Transverse colon (tissue), 4 donors: ENCODE measurements at regions not wholly inside any gene's neighbourhood (a gene's known extent, or its start where the extent isn't known, plus 50 kb on each side); places are given as distances from the start of the nearest gene placed in this dataset.
"Not testable (repeated sequence)": the region's sequence is repeated elsewhere in the genome, so short reads cannot be mapped to it uniquely, and the experiment has no call there.

Experiments
- DNase-seq: peaks from one replicate; pipeline ENCODE4 v3.0.0-alpha.2; 2019
- H3K27ac ChIP-seq, 4 donors: fragments of 200-600 bp; sonication (generic); 2 replicates each; pipeline ENCODE4 v1.5.1; 2016 to 2018; ENCODE audit warnings: inconsistent platforms in 4 of 4
- H3K27me3 ChIP-seq: fragments of 200-600 bp; sonication (generic); 2 replicates; pipeline ENCODE4 v1.5.1; 2017; ENCODE audit warnings: inconsistent platforms
- H3K36me3 ChIP-seq, 4 donors: fragments of 200-600 bp; sonication (generic); 2 replicates each; pipeline ENCODE4 v1.5.1; 2017 to 2019; ENCODE audit warnings: inconsistent platforms in 4 of 4
- H3K4me1 ChIP-seq, 4 donors: fragments of 200-600 bp; sonication (generic); 2 replicates each; pipeline ENCODE4 v1.5.1; 2017 to 2020; ENCODE audit warnings: inconsistent platforms in 4 of 4
- H3K4me3 ChIP-seq, 4 donors: fragments of 200-600 bp; sonication (generic); 1 replicate in 1 of 4; 2 replicates in 3 of 4; pipeline versions ENCODE4 v1.5.1 to v1.6.1; 2017 to 2019; ENCODE audit warnings: inconsistent platforms in 4 of 4
- H3K9me3 ChIP-seq, 2 donors: fragments of 200-600 bp; sonication (generic); 2 replicates each; pipeline ENCODE4 v1.5.1; 2017 to 2019; ENCODE audit warnings: inconsistent platforms in 2 of 2
- CTCF ChIP-seq, 5 experiments: fragments of 200-600 bp in 3 of 5; fragments of 450-650 bp in 2 of 5; sonication (generic) in 3 of 5; IDR thresholded peaks; 1 replicate in 2 of 5; 2 replicates in 3 of 5; pipeline ENCODE4 v1.5.1; 2016 to 2017; ENCODE audit warnings: antibody characterized with exemption in 5 of 5, inconsistent platforms in 3 of 5, mild to moderate bottlenecking in 2 of 5, moderate library complexity in 1 of 5
- EP300 ChIP-seq: sonication (generic); formaldehyde crosslinking; IDR thresholded peaks from one replicate; pipeline ENCODE4 v1.6.1; 2017; ENCODE audit warnings: antibody characterized with exemption, low read depth
- POLR2A ChIP-seq: fragments of 450-650 bp; IDR thresholded peaks from one replicate; pipeline ENCODE4 v1.6.1; 2016; ENCODE audit warnings: antibody characterized with exemption, mild to moderate bottlenecking, moderate library complexity
- POLR2AphosphoS5 ChIP-seq, 3 donors: sonication (generic); formaldehyde crosslinking; IDR thresholded peaks; one replicate each; pipeline ENCODE4 v1.6.1; 2016; ENCODE audit warnings: antibody characterized with exemption in 3 of 3
- WGBS, 2 donors: methylation state at CpG; one replicate each; pipeline ENCODE4 v1.1.5; 2018; ENCODE audit warnings: low coverage in 1 of 2; 5-methylcytosine and 5-hydroxymethylcytosine counted together
- in situ Hi-C, 4 donors: fragments of 200-750 bp; cut with MboI; loops; one replicate each; pipeline versions ENCODE4 v1.15.0 to v1.15.1; 2017; ENCODE audit warnings: low sequenced_read_pairs in 3 of 4, low pct_ligation_motif_present in 1 of 4, low pct_unique_long_range_greater_than_20kb in 1 of 4
- intact Hi-C: fragments of 100-400 bp; cut with DNase I; formaldehyde crosslinking; loops from one replicate; pipeline ENCODE4 v1.15.1; 2023; ENCODE audit warnings: low total_unique reads

GRCh38 chr14:40340708-40341107, 908.5 kb upstream of the FBXO33 start:
- no peaks in the 10 kb centered on the region for H3K9me3 ChIP-seq

GRCh38 chr14:40336846-40337245, 904.6 kb upstream of the FBXO33 start:
- H3K4me3 ChIP-seq = no peak overlapping the region

More at GRCh38 chr14:40340708-40341107, 908.5 kb upstream of the FBXO33 start:
- intact Hi-C loops = no loop called here
- no peak overlapping the region for H3K27ac ChIP-seq
- DNase-seq = no peak
- in situ Hi-C loops = no loop called here
- no peaks in the 10 kb centered on the region for H3K27me3 ChIP-seq
- H3K4me3 ChIP-seq = no peak overlapping the region
- WGBS, 2 donors = 65 to 68% methylated on average over 3 of the region's 3 CpGs
- TF ChIP-seq CTCF (IDR thresholded peaks at IDR 0.05) = no peak
- TF ChIP-seq POLR2AphosphoS5 (IDR thresholded peaks at IDR 0.05) = no peak
- TF ChIP-seq EP300 = no peak
- no peak for TF ChIP-seq POLR2A
- H3K4me1 ChIP-seq = no peaks in the 10 kb centered on the region
- H3K36me3 ChIP-seq = no peaks in the 10 kb centered on the region

GRCh38 chr14:40326519-40326918, 894.3 kb upstream of the FBXO33 start:
- WGBS, 2 donors = 86% methylated on average over 9 of the region's 9 CpGs; no CpG with 5 or more reads in 1 of the 2 donors
- H3K36me3 ChIP-seq, H3K4me1 ChIP-seq, H3K9me3 ChIP-seq, H3K27me3 ChIP-seq, H3K27ac ChIP-seq, intact Hi-C loops, DNase-seq, H3K4me3 ChIP-seq, in situ Hi-C loops: not testable (repeated sequence)

More at GRCh38 chr14:40336846-40337245, 904.6 kb upstream of the FBXO33 start:
- Histone ChIP-seq H3K36me3 (no peaks in the 10 kb centered on the region), H3K4me1 (no peaks in the 10 kb centered on the region), H3K27me3 (no peaks in the 10 kb centered on the region), H3K9me3 (peaks cover 0 to 2% of the 10 kb centered on the region in 2 donors), H3K27ac (no peak overlapping the region)
- in situ Hi-C loops = no loop called here
- WGBS, 2 donors = 39 to 88% methylated on average over 1 to 2 of the region's 2 CpGs
- TF ChIP-seq POLR2A = no peak
- TF ChIP-seq CTCF (IDR thresholded peaks at IDR 0.05) = no peak
- no peak for TF ChIP-seq EP300
- no peak for TF ChIP-seq POLR2AphosphoS5 (IDR thresholded peaks at IDR 0.05)
- intact Hi-C loops = no loop called here
- DNase-seq = no peak

GRCh38 chr14:40318211-40318719, 886.0 kb upstream of the FBXO33 start:
- Histone ChIP-seq H3K4me3 (no peak overlapping the region), H3K9me3 (no peaks in the 10 kb centered on the region), H3K4me1 (no peaks in the 10 kb centered on the region), H3K27ac (no peak overlapping the region), H3K36me3 (peaks cover 0 to 1% (median 0%) of the 10 kb centered on the region in 4 donors), H3K27me3 (no peaks in the 10 kb centered on the region)
- DNase-seq = no peak
- no peak for TF ChIP-seq CTCF (IDR thresholded peaks at IDR 0.05)
- TF ChIP-seq POLR2AphosphoS5 (IDR thresholded peaks at IDR 0.05) = no peak
- no peak for TF ChIP-seq POLR2A
- intact Hi-C loops = no loop called here
- in situ Hi-C loops = no loop called here
- WGBS, 2 donors = 11 to 15% methylated on average over 2 of the region's 2 CpGs

- Histone ChIP-seq H3K4me3 (no peak overlapping the region), H3K9me3 (no peaks in the 10 kb centered on the region), H3K36me3 (peaks cover 0 to 1% (median 0%) of the 10 kb centered on the region in 4 donors), H3K27me3 (no peaks in the 10 kb centered on the region), H3K4me1 (no peaks in the 10 kb centered on the region), H3K27ac (no peak overlapping the region)
- WGBS, 2 donors = 91 to 100% methylated on average over 1 of the region's 1 CpG
- in situ Hi-C loops = no loop called here
- intact Hi-C loops = no loop called here
- TF ChIP-seq EP300 (no peak), POLR2AphosphoS5 (IDR thresholded peaks at IDR 0.05) (no peak), CTCF (IDR thresholded peaks at IDR 0.05) (no peak), POLR2A (no peak)
- no peak for DNase-seq
Observed at GRCh38 chr14:40317690-40318089, 885.5 kb upstream of the FBXO33 start.
